NOMO-1 treated with dmso at 0.1 percent for 144 hours (cell line): ENCODE measurements at regions not wholly inside any gene's neighbourhood (a gene's known extent, or its start where the extent isn't known, plus 50 kb on each side); places are given as distances from the start of the nearest gene placed in this dataset.

ENCODE experiments used
- DNase-seq: peaks from one replicate; lab custom pipeline; 2025; ENCODE audit not compliant: unreplicated experiment; lab: John Stamatoyannopoulos, UW

DNA sequence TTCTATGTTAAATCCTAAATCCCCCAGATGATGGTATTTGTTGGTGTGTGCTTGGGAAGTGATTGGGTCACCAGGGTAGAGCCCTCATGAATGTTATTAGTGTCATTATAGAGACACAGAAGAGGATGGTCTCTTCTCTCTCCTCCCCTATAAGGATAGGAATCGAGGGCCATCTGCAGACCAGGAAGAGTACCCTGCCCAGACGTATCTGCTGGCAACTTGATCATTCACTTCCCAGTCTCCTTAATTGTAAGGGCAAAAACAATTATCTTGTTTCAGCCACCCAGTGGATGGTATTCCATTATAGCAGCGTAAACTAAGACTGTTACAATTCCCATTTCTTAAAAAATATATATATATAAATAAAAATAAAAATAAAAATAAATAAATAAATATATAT is 892.2 kb downstream of the SI start:
- no peak for DNase-seq

DNA sequence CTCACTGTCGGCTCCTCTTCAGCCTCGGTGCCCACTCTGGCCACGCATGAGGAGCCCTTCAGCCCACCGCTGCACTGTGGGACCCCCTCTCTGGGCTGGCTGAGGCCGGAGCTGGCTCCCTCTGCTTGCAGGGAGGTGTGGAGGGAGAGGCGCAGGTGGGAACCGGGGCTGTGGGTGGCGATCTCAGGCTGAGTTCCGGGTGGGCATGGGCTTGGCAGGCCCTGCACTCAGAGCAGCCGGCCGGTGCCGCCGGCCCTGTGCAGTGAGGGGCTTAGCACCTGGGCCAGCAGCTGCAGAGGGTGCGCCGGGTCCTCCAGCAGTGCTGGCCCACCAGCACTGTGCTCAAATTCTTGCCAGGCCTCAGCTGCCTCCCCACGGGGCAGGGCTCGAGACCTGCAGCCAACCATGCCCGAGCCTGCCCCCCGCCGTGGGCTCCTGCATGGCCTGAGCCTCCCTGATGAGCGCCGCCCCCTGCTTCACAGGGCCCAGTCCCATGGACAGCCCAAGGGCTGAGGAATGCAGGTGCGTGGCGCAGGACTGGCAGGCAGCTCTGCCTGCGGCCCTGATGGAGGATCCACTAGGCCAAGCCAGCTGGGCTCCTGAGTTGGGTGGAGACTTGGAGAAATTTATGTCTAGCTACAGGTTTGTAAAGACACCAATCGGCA is 899.1 kb downstream of the SI start:
- DNase-seq, result no peak

DNA sequence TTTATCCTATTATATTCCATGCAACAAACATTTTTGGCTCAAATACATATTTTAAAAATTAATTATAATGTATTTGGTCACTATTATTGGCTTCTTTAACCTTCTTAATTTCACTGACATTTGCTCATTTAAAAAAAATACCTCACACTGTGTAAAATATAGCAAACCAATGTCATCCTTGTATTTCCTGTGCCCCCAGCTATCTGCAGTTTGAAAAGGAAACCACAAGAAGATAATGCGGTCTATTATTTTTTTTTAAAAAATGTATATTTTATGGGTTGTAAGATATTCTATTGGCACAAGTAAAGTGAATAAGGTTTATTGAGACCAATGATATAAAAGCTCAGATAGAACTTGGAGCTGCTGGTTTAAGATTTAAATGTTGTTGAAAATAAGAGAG is 904.2 kb downstream of the SI start:
- DNase-seq, result no peak

DNA sequence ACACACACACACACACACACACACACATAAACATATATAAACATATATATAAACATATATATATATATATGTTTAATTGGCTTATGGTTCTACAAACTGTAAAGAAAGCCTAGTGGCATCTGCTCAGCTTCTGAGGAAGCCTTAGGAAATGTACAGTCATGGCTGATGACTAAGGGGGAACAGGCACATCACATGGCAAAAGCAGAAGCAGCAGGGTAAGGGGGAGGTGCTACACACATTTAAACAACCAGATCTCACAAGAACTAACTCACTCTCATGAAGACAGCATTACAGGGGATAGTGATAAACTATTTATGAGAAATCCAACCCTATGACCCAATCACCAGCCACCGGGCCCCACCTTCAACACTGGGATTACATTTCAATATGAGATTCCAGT is 922.9 kb downstream of the SI start:
- no peak for DNase-seq

DNA sequence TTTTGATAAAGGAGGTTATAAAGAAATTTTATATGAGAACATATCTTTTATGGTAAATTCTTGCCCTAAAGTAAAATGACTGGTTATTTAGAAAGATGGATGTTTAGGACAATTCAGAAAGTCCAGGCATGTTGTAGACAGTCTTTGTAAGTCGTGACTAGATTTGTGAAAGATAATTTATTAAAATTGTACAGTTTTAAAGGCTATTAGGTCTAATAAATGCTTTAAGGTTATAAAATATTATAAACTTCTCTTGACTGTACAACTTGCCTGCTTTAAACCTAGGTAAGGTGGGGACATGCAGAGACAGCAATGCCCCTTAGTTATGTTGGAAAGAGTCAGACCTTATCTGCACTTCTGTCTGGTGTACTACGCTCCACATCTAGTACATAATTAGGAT is 933.5 kb downstream of the SI start:
- DNase-seq, result no peak

DNA sequence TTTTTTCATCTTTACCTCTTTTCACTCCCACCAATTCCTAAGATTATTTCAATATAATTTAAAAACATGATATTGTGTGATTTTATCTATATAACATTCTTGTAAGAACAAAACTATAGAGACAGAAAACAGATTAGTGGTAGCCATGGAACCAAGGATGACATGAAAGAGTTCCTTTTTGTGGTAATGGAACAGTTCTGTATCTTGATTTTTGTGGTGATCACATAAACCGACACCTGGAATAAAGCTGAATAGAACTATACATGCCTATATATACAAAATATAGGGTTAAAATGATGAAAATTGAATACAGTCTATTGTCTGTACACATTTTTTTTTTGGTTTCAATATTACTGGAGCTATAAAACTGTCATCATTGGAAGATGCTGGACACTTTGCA is 945.4 kb downstream of the SI start:
- DNase-seq, result no peak

DNA sequence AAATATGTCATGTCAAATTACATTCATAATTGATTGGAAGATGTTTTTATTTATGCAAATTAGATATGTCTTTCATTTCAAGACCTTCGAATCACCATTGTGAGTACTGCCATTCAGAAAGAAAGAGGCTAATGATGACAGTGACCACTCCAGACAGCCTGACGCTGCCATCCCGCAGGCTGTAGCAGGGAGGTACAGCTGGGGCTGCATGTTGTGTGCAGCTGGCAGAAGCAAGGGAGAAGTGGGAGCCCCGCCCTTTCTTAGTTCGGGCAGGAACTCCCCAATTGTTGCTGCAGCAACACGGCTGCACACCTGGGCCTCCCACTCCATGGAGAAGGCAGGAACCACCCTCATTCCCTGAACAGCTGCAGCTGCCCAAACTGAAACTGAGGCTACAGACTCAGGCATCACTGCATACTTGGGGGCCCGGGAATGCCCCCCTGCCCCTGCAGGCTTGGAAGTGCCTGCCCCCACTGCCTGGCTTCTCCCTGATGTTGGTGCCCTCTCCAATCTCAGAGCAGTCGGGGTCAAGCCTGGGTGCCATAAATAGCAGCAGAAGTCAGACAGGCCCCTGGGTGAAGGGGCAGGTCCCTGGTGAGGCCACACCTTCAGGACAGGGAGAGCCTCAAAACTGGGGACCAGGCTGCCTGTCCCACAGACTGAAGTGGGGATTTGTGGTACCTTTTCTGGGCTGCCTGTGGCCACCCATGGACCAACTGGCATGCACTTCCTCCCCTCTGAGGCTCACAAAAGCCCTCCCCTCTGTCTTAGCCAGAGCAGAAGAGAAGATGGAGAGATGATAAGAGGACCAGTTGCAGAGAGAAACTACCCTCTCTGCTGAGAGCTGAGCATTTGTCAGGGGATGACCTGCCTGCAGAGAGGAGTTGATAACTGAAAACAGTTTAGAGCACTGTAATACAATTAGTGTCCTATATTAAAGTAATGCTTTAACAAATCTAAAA is 964.6 kb downstream of the SI start:
- no peak for DNase-seq

DNA sequence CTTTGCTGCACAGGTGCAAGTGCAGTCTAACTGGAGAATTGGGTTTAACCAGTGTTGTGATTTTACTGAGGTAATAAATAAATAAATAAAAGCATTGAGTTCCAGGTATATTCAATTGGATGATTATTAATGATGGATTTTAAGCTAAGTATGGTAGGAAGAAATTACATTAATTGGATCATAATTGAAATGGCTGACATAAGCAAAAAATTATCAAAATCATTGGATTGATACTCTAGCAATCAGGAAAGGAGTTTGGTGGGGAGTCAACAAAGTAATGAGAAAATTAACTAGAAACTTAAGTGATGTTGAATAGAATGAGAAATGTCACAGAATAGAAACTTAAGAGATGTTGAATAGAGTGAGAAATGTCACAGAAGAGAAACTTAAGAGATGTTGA is 981.9 kb downstream of the SI start:
- DNase-seq, result no peak

DNA sequence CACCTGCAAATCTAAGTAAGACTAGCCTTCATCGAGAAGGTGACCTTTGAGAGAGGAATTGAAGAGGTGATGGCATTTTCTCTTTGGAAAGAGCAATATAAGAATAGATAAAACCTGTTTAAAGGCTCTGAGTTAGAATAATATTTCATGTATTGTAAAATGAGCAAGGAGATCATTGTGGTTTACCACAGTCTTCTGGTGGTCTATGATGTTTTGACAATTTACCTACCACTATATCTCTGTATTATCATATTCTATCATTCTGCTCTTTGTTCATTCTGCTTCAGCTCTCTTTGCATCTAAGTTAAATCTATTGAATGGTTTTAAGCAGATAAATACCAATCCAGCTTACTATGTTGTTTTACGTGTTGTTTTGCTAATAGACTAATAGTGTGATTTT is 982.3 kb downstream of the SI start:
- no peak for DNase-seq

DNA sequence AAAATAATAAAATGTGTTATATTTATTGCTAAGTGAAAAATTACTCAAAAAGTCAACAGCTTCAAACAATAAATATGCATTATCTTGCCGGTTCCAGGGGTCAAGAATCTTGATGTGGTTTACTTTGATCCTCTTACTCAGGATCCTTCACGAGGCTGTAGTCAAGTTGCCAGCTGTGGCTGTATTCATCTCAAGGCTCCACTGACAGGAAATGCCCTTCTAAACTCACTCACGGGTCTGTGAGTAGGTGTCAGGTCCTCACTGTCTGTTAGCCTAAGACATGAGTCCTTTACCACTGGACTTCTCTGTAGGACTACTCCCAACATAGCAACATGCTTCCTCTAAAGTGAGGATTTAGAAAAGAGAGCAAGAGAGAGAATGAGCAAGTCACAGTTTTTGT is 983.0 kb downstream of the SI start:
- no peak for DNase-seq

DNA sequence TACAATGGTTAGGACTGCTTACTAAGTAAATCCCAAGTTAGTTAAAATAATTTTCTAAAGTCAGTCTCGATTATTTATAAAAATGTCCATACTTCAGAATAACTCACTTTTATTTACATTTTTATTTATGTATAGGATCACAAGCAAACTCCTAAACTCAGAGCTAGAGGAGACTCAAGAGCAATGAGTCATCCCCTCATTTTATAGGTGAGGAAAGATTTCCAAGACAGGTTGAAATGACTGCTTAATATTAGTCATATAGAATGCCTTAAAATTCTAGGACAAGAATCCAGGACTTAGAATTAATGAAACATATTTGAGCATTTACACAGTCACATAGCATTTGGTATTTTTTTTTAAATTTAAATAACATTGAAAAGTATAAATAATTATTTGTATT is 983.8 kb downstream of the SI start:
- no peak for DNase-seq

DNA sequence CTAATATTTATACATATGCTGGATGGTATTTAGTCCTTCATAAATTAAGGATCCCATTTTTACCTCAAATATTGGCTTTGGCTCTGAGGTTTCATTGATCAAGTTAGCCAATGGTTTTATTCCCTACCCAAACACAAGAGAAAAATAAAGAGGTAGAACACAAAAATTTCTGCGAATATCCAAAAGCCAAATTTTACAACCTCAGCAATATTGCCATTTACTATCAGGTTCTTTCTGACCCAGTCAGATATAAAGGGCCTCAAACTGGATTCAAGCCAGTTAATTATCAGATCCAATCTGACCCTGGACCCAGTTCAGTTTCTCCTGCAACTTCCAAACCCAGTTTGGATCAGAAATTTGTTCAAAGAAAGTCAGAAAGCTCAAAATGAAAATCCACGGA is 998.1 kb downstream of the SI start:
- DNase-seq, result no peak

DNA sequence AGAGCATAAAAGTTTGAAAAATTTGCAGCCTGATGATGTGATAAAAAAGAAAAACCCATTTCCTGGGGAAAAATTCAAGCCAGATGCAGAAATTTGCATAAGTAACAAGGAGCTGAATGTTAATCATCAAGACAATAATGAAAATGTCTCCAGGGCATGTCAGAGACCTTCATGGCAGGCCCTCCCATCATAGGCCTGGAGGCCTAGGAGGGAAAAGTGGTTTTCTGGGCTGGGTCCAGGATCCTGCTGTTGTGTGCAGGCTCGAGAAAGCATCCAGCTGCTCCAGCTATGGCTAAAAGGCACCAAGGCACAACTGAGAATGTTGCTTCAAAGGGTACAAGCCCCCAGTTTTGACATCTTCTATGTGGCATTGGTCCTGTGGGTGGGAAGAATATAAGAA is 1014.0 kb downstream of the SI start:
- DNase-seq, result no peak

DNA sequence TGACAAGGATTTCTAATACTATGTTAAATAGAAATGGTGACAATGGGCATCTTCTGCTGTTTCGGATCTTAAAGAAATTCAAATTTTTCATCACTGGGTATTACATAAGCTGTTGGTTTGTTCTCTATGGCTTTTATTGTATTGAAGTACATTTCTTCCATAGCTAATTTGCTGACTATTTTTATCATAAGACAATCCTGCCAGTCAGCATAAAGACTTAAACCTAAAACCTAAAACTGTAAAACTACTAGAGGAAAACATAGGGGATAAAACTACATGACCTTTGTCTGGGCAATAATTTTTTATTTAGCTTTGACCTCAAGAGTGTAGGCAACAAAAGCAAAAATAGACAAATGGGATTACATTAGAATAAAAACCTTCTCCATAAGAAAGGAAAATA is 1017.4 kb downstream of the SI start:
- DNase-seq, result no peak

DNA sequence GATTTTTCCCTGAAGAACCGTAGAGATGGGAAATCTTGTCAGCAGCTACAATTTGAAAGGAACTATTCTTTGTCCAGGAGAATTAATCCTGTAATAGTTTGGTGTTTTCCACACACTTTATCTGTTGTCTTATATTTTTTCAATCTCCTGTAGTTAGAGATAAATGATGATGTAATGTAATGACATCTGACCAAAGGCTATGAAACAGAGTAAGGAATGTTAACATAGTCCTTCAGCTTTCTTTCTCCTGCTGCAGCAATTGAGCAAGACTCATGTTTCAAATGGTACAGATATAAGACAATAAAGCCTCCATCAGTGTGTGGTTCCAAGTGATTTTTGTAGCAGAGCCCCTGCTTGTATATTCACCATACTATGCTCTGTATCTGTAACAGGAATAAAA is 1028.4 kb downstream of the SI start:
- DNase-seq, result no peak

DNA sequence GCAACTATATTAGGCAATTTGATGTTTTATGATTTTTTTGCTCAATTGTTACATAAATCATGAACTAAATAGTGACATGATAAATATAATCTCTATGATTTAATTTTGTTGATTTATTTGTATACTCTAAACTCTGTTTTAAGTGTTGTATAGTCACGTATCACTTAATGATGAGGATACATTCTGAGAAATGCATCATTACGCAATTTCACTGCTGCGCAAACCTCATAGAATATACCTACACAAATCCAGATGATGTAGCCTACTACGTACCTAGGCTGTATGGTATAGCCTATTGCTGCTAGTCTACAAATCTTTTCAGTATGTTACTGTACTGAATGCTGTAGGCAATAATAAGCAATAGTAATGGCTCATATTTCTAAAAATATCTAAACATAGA is 1029.8 kb downstream of the SI start:
- no peak for DNase-seq

DNA sequence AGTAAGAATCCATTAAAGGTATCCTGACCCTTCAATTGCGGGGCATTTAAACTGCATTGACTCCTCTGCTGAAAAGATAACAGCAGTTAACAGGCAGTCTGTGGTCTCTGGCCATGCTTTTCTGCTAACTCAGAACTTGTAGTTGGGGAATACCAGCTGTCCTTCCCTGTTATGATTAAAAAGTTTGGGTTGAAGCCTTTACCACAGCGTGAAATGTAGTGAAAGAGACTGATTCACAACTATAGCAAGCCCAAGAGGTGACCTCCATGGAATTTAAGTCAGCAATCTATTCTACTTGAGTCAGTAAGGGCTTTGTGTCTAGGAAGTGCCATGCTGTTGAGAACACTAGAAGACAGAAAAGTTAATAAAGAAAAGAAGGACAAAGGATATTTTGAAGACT is 1037.3 kb downstream of the SI start:
- DNase-seq, result no peak

DNA sequence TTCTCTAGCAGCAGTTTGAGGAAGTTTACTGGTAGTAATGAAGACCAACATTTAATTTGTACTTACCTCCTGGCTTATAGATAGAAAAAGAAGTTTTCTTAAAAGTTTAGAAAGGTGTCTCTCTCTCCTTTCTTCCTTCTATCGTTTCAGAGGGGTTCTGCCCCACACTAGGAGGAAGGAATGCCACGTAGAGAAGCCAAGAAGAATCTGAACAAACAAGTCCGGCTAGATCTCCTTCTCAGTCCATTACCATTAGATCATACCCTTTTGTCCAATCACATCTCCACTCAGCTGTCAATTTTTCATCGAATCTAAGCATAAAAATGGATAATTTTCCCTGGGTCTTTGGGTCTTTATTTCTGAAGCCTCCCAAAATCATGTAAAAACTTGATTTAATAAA is 1048.1 kb downstream of the SI start:
- DNase-seq, result no peak

DNA sequence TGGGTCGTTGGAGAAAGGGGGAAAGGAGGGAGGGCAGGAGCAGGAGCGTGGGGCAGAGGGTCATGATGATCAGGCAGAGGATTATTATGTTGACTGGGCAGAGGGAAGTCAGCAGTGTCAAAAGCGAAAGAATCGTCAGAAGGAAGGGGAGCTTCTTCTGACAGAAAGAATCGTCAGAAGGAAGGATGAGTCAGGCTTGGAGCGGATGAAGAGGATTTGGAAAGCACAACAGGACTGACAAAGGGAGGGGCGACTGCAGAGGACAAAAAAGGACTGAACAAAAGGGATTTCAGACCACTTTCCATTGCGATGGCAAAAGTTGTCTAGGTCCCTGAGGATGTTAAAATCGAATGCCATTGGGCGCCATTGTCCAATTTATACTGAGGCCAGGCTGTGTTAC is 1053.5 kb downstream of the SI start:
- DNase-seq, result no peak

DNA sequence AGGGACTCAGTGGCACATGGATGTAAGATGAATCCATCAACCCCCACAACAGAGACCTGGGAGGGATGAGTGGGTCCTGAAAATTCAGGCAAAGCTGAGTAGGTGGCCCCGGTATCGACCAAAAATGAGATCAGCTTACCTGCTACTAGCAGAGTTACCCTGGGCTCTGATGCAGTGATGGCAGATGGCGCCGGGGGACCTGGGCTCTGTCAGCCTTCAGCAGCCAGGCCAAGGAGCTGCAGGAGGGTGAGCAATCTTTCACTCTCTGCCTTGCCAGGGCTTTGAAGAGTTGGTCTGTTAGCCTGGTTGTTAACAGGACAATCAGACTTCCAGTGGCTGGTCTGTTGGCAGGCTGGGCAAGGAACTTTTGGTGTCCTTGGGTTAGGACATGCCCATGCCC is 1054.8 kb downstream of the SI start:
- DNase-seq, result no peak

DNA sequence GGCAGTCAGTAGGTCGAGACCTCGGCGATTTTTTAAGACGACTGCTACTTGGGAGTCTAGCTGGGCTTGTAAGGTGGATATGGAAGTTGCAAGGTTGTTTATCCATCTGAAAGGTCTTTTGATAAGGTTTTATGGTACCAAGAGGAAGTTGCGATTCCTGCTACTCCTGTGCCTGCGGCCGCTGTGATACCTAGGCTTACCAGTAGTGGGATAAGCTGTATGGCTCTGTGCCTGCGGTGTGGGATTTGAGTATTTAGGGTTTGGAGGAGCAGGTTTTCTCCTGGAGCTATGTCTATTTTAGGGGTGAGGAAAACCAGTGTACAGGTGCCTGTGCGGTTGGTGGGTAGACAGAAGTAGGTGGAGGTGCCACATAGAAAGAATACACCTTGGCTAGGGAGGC is 1059.8 kb downstream of the SI start:
- DNase-seq, result no peak

DNA sequence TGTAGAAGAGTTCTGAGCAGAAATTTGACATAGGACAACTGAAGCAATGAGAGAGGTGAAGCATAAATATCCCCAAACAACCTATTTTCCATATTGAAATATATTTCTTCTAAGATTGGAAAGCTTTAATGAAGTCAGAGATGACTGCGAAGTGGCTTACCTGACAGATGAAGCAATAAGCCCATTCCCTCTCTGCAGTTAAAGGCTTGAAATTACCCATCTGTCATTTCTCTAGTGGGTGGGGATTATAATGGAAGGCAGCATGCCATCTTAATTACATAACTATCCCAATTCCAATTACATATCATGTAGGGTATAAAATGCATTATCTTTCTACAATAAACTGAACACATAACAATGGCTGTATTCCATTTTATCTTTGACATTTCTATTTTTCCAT is 1070.5 kb downstream of the SI start:
- no peak for DNase-seq

DNA sequence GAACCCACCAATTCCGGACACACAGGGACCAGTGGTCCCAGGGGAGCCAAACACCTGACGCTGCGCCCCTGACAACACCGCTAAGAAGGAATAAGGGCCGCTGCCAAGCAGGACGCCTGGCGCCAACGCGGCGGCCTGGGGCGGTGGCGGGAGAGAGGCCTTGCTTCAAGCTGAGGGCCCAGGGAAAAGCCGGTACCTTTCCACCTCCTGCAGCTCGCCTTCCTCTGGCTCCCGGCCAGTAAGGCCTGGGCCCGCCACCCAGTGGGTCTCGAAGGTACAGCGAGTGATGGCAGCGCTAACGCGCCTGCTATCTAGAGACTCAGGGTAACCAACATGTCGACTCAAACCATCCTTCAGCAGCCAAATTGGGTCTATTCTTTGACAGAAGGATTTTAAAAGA is 1074.1 kb downstream of the SI start:
- no peak for DNase-seq
